KBM-7 (cell line): ENCODE measurements at regions not wholly inside any gene's neighbourhood (a gene's known extent, or its start where the extent isn't known, plus 50 kb on each side); places are given as distances from the start of the nearest gene placed in this dataset.

Experiments
- DNase-seq: peaks from one replicate; pipeline ENCODE4 v3.0.0-alpha.2; 2015
- in situ Hi-C: fragments of 300-500 bp; cut with MboI; formaldehyde crosslinking; loops from 2 replicates; pipeline ENCODE4 v1.14.3; 2020; ENCODE audit warnings: low sequenced_read_pairs, low pct_unique_long_range_greater_than_20kb, mixed read lengths

DNA sequence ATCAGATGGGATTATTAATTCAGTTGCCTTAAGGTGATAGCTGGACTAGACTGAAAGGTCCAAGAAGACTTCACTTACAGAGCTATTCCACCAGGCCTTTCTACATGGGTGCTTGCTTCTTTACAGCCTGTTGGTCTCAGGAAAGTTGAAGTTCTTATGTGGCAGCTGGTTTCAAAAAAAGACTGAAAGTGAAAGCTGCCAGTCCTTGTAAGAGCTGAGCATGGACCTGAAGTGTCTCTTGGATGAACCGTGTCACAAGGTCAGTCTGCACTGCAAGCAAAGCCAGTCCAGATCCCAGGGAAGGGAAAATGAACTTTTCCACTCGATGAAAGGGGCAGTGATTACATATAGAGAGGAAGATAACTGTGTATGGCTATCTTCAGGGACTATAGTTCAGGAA is 201.5 kb upstream of the LUZP2 start:
- DNase-seq = no peak
- in situ Hi-C loops = no loop called here

DNA sequence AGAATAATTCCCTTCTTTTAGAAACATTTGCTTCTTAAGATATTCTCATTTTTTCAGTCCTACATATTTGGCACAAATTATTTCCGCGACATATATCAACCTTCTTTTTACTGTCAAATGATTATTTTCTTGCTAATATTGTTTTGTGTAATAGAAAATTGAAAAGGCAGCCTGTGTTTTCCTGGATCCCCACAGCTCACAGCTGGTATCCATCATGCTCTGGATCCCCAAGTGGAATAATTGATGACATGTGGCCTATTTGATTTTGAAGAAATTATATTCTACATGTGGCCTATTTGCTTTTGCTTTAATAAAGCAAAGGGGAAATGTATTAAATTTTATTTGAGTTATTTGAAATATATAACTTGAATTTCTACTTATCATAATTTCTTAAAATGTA is 199.4 kb upstream of the LUZP2 start:
- in situ Hi-C loops = no loop called here
- no peak for DNase-seq

DNA sequence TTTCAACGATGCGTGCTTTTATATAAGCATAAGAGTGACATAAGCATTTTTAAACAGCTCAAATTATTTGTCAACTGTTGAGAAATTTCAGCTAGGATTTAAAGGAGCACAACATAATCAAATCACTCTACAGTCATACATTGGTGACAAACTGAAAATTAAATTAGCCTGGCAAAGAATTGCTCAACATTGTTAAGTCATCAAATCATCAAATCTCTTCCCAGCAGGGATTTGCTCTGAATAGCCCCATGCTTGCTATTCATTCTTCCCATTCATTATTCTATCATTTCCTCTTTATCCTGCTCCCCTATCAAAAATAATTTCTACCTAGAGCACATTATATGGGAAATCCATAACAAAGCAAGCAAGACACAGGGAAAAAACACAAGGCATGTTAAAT is 198.7 kb upstream of the LUZP2 start:
- no peak for DNase-seq
- in situ Hi-C loops = no loop called here

DNA sequence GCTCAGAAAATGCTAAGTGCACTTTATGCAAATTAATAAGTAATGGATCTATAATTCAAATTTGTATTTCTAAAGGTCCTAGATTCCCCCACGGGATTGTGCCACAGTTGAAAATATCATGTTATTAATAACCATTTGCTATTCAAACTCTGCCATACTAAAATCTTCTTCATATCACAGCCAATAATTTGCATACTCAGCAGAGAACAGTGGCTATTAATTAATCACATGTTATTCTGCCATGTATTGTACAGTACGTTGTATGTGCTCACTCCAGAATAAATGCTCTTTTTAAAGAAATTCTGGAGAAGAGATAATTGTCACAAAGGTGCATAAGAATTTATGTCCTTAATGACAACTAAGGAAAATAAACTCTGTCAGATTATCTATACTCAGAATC is 184.9 kb upstream of the LUZP2 start:
- in situ Hi-C loops = no loop called here
- no peak for DNase-seq

DNA sequence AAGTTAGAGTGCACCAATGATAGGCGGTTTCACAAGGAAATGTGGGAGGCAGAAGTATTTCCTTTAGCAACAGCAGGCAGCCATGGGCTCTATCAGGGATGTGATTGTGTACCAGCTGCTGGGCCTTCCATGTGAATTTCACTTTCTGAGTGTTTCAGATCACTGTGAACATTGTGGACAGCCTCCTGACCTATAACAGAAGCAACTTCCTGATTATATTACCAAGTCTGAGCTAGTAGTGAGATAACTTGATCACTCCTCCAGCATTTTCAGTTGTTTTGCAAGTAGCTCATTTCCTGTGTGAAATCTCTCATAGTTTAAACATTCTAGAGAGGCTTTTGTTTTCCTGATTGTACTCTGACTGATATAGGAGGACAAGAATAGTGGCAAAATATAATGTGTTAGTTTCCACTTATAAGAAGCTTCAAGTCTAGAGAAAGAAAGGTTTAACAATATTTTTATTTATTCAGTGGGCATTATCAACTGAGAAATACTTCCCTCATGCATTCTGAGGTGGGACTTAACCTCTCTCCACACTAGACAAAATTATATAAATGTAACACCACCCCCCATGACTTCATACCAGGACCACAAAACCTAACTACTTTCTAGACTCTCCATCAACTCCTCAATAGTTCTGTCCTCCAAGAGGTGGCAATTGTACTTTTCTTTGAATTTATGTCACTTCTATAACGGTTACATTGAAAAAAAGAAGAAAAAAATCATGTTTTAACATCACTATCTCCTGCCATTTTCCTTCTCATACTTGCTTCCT is 184.2 kb upstream of the LUZP2 start:
- in situ Hi-C loops = no loop called here
- no peak for DNase-seq

DNA sequence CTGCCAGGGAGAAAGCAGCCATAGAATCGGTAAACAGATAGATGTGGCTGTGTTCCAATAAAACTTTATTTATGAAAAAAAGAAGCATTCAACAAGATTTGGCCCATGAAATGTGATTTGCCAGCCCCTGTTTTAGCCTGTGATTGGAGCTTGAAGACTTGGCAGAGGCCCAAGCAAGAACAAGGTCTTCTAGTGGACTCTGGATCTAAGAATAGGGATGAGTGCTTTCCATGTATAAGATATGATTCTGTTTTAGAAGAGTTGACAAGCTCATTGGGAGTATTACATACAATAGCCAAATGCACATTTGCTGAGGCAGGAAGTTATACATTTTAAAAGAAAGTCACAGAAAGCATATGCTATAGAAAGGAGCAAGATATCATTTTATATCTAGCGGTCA is 175.6 kb upstream of the LUZP2 start:
- in situ Hi-C loops = no loop called here

DNA sequence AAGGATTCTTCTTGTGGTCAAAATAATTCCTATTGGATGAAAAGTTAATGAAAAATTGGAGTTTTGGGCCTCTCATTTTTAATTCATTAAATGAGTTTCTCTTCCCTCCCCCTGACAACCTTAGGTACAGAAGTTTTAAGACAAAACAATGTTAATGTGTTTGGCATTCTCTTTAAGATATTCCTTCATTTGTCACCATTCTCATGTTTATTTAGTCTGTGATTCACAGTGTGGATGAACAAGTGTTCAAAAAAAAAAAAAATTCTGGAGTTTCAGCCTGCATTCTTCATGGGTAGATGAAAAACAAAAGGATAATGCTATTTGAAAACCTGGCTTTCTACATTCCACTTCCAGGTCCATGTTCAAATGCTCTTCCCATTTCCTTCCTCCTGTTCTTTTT is 172.6 kb upstream of the LUZP2 start:
- in situ Hi-C loops = no loop called here
- no peak for DNase-seq

More for the DNA sequence above, 175.6 kb upstream of the LUZP2 start:
- DNase-seq = no peak

DNA sequence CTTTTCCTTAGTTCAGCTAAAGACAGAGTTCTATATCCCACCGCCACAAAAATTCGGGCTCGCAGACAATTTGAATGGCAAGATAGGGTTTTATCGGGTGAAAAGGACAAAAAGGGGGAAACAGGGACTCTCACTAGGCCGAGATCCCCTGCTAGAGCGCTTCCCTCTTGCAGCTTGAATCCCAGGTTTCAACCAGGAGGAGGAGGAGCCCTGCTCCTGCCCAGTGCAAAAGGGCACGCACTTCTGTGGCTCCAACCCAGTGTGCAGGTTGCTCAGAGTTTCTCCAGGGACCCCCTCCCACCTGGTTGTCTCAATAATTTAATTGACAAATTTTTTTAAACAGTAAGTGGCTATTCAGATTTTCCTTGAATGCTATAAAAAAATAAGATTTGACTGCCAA is 152.6 kb upstream of the LUZP2 start:
- DNase-seq = no peak
- in situ Hi-C loops = no loop called here

DNA sequence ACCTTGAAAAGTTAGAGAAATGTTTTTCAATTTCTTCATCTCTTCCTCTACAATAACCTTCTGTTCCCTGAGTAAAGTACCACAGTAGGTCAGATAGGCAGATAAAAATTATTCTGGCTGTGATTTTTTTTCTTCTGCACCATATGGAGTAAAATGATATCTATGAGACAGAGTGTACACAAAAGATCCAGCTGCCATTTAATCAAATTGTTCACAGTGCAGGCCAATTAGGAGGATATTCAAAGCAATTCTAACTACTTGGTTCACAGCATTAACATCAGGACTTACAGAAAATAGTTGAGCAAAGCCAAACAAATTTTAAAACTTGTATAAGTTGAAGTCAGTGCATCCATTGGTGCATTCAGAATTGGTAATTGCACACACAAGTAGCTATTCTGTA is 147.9 kb upstream of the LUZP2 start:
- DNase-seq = no peak
- in situ Hi-C loops = no loop called here

DNA sequence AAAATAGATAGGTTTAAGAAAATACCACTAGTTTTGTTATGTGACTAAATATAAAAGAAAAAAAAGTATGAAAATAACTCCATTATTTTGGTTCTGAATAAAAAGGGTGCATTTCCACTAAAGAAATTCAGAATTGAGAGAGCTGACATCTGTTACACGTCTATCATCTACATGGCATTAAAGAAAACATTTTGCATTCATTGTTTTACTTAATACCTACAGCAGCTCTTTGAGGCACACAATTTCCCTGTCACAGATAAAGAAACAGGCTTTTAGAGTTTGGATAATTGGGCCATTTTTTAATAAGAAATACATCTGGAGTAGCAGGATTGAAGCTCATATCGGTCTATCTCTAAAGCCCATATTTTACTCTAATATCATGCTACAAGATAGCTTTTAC is 145.7 kb upstream of the LUZP2 start:
- DNase-seq = no peak
- in situ Hi-C loops = no loop called here

DNA sequence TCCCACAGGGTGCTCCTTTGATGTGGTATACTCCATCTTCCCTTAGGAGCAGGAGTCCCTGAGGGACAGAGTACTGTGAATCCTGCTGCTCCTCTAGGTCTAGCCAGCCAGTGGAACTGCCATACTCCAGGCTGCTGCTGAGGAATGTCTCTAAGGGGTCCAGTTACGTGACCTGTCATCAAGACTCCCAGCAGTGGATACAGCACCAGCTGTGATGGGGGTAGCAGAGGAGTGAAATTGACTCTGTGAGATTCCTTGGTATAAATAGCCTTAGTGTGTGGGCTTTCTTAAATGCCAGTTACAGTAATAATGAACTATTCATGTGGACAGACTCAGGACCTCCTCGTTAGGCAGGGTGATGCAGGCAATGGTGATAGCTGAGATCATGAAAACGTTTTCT is 140.4 kb upstream of the LUZP2 start:
- no peak for DNase-seq
- in situ Hi-C loops = no loop called here

DNA sequence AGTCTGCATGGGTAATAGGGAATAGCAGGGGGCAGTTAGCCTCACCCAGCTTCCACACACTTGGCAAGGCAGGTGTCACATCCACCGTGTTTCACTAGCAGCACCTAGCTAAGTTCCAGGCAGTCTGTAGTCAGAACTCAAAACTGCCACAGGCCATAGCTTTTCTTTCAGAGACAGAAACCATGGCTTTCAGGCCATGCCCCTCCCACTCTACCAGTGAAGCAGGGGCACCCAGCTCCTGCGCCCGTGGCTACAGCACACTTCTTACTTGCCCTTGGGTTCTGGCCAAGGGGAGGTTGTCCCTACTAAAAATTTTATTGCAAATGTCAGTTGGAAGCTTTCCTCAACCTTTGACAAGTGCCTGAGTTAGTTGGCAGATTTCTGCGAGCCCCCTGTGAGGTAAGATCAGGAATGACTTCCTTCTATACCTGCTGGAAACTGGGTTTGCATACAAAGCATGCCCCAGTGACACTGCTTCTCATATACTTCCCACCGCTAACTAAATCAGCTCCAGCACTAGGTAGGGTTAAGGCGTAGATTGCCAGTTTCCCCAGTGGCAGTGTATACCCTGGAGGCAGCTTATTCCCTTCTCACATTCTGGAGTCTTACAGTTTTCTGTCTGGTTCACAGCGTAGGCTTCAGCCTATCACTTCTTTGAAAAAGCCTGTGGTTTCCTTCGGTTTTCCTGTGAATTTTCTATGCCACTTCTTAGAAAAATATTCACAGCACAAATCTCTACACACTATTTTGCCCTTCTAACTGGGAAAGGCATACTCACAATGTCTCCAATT is 139.0 kb upstream of the LUZP2 start:
- in situ Hi-C loops = no loop called here
- no peak for DNase-seq

DNA sequence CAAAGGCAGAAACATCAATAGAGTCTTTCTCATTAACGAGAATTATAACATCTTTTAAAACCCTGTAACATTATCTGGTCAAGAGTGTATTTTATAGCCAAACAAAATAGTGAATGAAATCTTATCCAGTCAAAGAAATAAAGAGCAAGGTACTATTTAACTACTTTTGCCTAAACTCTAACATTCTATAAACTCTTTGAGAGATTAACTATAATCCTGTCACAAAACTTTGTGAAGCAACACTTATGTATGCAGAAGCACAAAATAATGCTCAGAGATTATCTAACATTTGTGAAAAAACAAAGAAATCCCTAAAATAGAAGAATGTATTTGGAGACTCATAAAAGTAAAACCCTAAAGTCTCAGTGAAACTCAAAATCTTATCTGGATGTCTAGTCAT is 124.4 kb upstream of the LUZP2 start:
- DNase-seq = no peak
- in situ Hi-C loops = no loop called here

DNA sequence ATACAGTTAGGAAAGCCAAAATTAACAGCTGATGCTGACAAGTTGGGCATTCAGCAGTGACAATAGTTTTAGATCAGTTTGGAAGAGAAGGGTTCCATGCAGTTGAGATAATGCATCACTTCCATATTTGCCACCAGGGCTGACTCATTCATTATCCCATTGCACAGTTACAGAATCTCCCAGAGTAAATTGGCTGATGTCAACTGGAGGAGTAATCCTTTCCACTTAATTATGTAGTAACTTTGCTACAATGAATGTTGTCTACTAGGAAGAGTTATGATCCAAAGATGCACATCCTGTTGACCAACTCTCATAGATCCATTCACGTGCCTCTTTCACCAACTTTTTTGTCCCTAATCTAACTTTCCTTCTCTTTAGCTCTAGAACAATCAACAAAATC is 123.3 kb upstream of the LUZP2 start:
- no peak for DNase-seq
- in situ Hi-C loops = no loop called here

DNA sequence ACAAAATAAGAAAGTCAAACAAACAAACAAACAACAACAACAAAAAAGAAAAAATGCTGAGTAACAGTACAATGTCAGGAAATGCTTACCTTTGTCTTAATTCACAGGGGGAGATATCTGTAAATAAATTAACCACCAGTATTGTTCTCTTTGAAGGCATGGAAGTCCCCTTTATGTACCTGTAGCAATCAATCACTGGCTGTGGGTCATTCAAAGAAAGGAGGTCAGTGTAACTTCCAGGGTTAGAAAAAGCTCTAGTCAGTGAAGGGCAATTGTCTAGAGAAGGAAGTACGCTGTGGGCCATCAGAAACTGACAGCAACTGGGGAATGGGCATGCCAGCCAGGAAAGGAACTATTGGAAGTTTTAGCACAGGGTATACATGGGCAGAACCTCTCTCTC is 121.5 kb upstream of the LUZP2 start:
- DNase-seq = no peak
- in situ Hi-C loops = no loop called here

DNA sequence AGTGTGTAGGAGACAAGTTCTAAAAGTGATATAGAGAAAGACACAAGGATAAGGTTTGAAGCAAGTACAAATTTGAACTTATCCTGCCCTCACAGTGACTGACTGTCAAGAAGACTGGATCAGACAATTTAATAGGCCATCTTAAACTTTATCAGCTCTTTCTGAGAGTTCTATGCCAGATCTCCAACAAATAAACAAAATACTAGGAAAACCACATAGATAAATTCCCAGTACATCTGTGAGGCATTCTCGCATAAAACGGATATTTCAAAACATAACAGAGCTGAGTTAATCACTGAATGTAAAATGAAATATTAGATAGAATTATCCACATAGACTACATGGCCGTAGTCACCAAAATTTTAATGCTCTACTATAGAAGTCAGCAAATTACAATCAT is 120.9 kb upstream of the LUZP2 start:
- DNase-seq = no peak
- in situ Hi-C loops = no loop called here

DNA sequence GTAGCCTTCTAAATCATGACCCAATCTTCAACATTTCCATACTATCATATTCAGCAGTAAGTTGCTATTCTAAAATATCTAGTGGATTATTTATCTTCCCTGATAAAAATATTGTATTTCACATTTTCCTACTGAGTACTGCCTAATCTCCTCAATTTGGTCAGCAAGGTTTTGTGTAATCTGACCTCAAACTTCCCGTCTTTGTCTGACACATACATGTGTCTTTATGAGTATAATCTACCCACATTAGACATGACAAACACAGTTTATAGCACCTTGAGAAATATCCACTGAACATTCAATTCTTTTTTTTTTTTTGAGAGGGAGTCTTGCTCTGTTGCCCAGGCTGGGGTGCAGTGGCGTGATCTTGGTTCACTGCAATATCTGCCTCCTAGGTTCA is 113.7 kb upstream of the LUZP2 start:
- in situ Hi-C loops = no loop called here
- DNase-seq = no peak

DNA sequence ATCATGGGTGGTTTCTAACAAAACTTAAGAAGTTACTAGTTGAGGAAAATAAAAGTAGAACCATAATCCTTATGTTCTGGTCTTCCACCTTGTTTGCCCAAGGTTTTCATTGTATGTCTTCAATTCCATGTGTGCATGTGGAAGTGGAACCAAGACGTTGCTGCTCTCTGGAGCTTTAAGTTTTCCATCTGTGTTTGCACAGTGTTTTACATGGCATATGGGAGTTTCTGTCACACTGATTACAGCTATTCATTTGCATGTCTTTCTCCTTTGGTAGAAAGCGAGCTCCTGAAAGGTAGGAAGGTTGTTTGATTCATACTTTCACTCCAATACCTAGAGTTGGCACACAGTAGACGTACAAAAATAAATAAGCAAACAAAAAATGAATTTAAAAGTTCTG is 112.6 kb upstream of the LUZP2 start:
- DNase-seq = no peak
- in situ Hi-C loops = no loop called here

DNA sequence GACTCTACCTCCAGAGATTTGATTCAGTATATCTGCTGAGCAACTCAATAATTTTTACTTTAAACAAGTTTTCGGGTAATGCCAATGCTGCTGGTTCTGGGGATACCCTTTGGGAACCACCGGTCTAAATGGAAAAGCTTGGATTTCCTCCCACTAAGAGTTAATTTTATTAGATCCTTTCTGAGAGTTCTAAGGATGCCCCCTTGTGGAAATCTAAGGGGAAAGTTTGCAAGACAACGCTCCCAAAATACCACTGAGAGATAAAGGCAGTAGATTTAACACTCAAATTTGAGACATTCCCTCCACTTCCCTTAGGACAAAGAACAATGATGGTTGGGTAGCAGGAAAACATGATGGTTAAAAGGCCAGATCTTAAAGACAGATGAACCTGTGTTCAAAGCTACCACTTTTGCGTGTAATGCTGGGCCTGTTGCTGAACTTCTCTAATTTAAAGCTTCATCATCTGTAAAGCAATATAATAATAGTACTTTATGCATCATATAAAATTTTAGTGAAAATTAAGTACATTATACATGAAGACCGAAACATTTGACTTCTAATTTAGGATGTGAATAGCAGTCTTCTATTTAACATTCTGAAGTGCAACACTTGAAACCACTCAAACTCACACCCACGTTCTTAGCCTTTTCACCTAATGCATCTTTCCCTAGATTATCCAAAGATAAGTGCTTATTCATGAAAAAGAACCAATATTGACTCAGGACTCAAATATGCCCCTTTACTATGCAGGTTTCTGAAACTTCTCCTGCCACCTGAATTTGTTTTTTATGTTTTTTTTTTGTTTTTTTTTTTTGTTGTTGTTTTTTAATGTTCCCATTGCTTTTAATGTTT is 110.1 kb upstream of the LUZP2 start:
- in situ Hi-C loops = no loop called here
- DNase-seq = peak; percentile 24

DNA sequence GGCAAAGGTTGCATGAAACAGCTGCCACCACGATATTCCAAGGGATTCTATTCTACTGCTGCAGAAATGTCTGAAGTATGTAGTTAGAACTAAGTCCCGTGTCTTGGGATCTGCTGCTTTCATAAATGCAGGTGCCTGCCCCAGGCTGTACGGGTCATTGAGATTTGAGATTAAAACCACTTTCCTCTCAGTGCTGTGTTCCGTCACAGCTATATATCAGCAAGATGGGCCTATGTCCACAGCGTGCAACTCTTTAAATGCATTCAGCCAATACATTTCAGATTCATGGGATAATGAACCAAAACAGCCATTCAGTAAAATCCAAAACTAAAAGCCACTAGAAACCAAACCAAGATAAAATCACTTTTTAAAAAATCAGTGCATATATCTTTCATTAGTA is 107.3 kb upstream of the LUZP2 start:
- no peak for DNase-seq
- in situ Hi-C loops = no loop called here
